GM18858 (cell line): ENCODE measurements at regions not wholly inside any gene's neighbourhood (a gene's known extent, or its start where the extent isn't known, plus 50 kb on each side); places are given as distances from the start of the nearest gene placed in this dataset.
"Not testable (repeated sequence)": the region's sequence is repeated elsewhere in the genome, so short reads cannot be mapped to it uniquely, and the experiment has no call there.

Experiments used
- ATAC-seq: cut with Tn5 transposase; IDR thresholded peaks from one replicate; pipeline ENCODE4 v1.9.1; 2021; ENCODE audit not compliant: unreplicated experiment

DNA sequence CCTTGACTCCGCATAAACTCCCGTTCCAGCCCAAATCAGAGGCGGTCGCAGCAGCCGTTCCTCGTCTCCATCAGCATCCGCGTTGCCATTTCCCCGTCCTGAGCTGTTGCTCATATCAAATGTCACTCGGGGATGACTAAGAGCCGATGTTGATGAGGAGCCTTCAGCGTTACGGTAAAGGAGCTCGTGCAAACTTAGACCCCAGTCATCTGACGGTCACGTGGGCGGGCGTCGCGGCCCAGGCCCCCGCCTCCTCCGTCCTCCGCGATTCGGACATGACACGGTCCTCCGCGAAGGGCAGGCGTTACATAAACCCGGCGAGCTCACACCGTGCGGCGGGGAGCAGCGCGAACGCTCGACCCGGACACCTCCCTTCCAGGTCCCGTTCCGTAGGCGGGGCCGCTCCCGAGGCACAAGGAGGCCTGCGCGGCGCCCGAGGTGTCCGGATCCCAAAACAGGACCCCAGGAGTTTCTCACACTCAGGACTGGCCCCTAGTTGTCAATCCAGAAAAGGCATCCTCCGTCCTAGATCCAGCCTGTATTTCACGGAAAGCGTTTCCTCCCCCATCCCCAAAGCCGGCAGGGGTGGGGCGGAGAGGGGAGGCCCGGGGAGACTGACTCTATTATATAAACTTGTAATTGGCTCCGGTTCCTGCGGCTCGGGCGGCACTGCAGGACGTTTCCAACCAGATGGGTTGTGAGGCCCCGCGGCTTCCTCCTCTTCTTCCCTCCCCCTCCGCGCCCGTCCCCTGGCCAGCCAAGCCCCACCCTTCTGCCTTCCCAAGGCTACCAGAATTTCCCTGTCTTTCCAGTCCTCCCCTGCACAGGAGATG, 100.0 kb upstream of the IGF1R start:
- no peak for ATAC-seq

DNA sequence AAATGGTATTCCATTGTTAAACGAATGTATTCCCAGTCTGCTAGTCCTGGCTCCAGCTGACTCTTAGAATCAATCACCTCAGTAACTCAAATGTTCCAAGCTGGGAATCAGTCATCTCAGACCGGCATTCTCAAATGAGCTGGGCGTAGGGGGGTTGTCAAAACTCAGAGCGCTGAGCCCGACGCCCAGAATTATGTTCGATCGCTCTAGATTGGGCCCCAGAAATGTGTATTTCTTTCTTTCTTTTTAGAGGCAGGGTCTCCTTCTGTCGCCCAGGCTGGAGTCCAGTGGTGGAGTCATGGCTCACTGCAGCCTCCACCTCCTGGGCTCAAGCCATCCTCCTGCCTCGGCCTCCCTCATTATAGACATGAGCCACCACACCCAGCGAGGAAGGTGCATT, 99.3 kb upstream of the IGF1R start:
- no peak for ATAC-seq

DNA sequence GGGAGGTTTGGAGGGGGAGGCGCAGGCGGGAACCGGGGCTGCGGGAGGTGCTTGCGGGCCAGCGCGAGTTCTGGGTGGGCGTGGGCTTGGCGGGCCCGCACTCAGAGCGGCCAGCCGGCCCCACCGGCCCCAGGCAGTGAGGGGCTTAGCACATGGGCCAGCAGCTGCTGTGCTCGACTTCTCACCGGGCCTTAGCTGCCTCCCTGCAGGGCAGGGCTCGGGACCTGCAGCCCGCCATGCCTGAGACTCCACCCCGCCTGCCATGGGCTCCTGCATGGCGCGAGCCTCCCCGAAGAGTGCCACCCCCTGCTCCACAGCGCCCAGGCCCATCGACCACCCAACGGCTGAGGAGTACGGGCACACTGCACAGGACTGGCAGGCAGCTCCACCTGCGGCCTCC, 98.6 kb upstream of the IGF1R start:
- ATAC-seq: no peak

DNA sequence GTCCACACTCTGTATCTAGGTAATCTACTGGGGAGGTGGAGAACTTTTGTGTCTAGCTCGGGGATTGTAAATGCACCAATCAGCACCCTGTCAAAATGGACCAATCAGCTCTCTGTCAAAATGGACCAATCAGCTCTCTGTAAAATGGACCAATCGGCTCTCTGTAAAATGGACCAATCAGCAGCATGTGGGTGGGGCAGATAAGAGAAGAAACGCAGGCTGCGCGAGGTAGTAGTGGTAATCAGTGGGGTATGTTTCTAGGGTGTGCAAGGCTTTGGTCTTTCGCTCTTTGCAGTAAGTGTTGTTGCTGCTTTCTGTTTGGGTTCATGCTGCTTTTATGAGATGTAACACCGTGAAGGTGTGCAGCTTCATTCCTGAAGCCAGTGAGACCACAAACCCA, 98.0 kb upstream of the IGF1R start:
- ATAC-seq: not testable (repeated sequence)

DNA sequence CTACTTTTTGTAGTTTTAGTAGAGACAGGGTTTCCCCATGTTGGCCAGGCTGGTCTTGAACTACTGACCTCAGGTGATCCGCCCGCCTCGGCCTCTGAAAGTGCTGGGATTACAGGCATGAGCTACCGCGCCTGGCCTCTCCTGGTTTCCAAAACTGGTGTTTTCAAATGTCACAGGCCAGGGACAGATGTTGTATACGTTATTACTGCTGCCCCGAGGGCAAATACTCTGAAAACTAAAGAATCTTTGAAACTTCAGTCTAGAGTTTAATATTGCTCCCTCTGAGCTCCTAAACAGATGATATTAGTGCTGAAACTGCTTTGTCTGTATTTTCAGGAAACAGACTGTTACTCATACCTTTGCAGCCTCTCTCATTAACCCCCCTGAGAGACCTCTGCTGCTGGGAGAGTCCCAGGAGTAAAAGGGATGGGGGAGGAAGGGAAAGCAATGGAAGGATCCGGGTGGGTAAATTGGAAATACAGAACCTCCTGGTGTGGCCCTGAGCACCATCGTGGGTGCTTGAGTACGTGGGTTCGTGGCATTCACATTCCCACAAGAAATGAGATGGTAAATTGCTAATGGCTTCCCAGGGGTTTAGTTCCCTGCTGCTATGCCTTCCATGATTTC, 96.3 kb upstream of the IGF1R start:
- no peak for ATAC-seq

DNA sequence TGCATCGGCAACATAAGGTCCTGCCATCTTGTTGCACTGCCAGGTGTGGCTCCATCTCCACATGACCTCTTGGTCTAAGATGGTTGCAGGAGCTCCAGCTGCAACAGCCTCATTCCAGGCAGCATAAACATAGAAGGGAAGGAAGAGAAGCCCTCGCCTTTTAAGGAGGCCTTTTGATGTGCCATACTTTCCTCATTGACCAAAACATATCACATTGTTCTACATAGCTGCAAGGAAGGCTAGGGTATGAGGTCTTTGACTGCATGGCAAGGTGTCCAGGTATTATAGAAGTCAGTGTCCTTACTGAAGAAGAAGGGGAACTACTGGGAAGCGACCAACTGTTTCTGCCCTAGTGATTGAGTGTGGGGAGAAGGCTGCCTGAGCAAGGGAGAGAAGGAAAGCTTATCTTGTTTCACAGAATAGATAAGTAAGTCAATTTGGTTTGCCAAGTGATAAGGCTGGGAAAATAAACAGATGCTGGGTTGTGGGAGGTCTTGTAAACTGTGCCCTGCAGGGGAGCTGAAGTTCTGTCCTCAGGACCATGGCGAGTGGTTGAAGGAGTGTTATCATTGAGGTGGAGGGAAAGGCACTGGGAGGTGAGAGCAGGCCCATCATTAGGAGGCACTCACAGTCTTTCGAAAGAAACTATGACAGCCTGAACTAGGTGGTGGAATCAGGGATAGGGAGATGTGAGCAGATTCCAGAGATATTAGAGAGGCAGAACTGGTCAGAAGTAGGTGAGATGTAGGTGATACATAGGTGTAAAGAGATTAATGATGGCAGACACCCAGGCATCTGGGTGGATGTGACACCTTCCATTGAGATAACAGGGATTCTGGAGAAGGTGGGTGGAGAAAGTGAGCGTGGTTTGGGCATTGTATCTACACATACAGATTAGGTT, 93.8 kb upstream of the IGF1R start:
- no peak for ATAC-seq

DNA sequence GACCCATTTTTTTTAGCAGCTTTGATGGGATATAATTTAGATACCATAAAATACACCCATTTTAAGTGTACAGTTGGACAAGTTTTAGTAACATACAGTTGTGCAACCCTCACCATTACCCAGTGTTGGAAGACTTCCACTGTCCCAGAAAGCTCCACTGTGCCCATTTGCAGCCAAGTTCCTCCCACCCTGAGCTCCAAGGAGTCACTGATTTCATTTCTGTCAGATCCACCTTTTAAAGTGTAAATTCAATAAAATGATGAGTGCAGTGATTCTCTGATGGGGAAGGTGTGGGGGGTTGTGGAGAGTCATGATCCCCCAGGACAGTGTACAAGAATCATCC, 93.2 kb upstream of the IGF1R start:
- no peak for ATAC-seq

DNA sequence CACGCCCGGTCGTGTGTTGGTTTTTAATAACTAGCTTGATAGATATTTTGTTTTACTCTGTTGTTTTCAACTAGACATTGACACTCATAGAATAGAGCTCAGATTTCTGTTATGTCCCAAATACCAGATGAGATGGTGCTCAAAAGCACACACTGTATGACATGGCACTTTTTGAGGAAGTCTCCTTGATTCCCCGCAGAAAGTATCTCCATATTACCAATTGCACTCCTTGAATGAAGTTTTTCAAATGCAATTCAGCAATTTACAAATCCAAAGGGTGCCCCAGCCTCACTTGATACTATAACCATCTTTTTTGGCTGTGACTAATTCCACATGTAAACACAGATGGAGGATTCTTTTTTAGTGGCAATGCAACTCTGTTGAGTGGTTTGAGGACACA, 92.0 kb upstream of the IGF1R start:
- no peak for ATAC-seq

DNA sequence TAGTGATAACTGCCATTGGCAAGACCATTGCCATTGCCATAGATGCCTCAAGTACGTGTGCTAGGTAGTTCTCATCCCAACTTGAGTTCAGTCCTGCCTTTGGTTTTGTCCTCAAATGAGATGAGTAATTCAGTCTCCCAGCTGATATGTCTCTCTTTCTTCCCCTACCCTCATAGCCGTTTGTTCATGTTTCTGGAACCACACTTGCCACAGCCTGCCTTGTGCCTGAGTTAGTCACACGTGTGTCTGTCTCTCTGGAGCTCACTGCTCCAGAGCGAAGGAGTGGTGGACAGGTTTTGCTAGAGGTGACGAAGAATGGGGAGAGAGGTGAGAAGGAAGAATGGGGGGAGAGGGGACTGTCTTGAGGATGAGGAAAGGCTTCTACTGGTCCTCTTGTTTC, 88.0 kb upstream of the IGF1R start:
- ATAC-seq: no peak

DNA sequence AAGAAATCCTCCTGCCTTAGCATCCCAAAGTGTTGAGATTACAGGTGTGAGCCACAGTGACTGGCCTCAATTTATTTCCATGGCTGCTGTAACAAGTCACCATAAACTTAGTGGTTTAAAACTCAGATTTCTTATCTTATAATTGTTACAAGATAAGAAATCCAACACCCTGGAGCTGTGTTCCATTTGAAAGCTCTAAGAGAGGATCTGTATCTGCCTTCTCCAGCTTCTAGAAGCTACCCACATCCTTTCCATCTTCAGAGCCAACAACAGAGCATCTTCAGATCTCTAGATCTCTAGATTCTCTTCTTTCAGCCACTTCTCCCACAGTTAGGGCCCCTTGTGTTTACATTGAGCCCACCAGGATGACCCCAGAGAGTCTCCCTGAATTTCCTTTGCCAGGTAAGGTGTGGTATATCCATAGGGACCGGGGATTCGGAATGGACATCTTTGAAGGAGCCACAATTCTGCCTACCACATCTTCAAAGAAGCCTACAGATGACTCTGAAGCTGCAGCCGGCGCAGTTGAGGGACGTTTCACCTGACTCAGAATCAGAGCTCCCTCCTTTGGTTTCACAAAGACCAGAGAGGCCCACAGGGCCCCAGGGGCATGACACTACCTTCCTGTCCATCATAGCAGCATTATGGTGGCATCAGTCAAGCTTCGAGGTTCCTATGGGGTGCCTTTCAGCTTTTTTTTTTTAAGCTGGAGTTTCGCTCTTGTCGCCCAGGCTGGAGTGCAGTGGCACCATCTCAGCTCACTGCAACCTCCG, 87.0 kb upstream of the IGF1R start:
- ATAC-seq: no peak

DNA sequence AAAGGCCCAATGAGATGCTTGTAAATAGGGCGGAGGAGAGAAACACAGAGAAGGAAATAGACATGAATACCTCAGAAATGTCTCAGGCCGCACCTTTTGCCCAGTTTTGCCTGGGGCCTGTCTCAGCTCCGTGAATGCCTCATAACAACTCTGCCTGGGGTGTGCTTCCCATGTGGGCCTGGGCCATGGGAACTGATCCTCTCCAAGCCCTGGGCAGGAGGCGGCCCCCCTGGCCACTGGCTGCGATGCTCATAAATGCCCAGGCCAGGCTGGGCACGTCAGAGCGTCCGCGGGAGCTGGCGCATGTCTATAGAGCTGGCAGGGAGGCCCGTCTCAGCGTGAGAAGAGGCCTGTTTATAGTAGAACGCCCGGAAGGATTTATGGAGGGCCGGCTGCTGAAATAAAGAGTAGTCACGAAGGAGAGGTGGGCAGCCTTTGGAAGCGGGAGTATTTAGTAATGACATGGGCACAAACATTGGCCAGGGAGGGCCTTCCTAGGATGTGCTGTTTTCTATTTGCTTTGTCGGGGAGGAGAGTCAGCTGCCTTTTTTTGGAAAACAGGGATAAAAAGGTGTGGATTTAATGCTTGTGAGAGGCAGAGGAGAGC, 85.9 kb upstream of the IGF1R start:
- ATAC-seq: no peak

DNA sequence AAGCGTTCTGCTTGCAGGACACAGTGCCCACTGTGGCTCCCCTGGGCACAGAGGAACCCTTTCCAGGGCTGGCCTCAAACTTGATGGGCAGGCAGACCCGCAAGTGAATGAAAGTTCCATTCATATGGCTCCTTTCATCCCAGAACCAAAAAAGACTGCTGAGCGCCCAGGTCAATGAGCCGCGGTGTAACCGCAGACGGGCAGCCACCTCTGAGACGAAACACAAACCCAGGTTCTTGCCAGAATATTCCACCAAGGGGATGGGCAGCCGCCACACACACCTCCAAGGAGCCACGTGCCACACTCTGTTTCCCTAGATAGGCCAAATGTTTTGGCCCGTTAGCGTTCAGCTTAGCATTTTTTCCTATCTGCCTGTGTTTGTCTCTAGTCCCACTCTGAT, 82.8 kb upstream of the IGF1R start:
- no peak for ATAC-seq

DNA sequence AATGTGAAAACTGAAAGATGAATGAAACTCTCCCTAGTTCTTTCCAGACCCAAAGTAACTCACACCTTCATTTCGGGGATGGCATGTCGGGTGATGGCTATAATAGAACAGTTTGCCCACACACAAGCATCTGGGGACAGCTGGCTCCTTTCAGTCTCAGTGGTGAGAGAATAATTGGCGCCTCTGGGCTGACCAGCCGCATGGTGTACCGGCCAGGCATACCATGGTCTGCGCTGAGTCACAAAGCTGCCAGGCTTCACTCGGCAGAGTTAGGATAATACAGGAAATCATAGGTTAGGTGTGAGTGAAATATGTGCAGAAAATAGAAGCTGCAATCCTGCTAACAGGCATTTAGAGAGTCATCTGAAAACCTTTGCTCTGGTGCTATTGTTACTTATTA, 80.4 kb upstream of the IGF1R start:
- no peak for ATAC-seq

DNA sequence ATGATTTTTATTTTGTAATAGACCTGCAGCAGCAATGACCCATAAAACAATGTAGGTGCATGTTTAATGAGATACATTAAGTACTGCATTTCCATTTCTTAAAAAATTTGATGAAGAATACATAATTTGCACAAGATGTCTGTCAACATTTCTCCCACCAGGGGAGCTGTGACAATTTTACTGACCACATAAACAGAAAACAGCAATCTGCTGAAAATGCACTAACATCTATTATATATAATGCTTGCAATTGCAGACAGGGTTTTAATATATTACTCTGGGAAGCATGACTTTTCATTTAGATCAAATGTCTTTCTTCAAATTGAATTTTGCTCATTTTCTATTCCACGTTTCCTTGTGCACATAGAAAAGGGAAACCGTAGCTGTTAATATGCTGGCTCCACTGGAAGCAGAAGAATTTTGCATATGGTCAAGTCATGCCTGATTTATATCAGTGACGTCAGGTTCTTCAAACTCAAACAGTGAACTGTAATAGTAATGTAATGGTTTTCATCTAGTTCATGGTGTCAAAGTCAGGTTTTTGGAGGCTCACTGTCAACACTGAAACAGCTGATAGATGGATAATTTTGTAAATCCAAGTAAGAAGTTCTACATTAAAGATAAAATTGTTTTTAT, 79.8 kb upstream of the IGF1R start:
- no peak for ATAC-seq

DNA sequence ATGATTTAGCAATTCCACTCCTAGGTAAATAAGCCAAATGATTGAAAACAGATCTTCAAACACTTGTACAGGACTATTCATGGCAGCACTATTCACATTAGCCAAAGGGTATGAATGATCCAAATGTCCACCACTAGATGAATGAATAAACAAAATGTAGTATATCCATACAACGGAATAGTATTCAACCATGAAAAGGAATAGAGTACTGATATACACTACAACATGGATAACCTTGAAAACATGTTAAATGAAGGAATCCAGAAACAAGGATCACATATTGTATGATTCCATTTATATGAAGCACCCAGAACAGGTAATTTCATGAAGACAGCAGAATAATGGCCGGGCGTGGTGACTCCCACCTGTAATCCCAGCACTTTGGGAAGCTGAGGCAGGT, 78.2 kb upstream of the IGF1R start:
- ATAC-seq: no peak

DNA sequence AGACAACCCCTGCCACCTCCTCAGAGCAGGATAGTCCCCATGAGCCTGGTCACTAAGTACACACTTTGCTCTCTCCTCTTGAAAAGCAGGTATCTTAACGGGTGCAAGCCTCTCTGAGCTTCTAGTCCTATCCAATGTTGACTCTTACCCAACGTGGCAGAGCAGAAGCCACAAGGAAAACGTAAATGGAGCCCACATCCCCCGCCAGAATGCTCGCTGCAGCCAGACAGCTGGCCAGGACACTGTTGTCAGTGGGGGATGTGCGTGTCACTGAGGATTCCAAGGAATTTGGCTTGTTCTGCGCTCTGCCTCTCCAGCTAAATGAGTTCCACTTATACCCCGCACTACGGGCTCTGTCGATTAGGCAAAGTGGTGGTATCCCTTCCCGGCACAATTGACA, 67.8 kb upstream of the IGF1R start:
- ATAC-seq: no peak

DNA sequence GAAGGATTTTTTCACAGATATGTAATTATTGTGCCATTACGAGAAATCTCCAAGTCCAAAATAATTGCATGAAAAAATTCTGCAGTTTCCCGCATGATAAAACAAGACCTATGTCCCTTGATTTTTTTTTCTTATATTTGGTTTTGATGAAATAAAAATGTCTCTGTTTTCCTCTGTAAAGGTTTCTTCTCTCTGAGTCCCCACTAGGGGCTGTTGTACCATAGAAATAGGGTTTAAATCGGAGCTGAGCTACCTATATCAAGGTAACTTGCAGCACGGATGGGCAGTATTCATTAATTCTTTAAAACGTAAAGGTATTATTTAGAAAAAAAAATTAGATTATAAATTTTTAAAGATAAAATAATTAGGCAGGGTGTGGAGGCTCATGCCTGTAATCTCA, 66.6 kb upstream of the IGF1R start:
- ATAC-seq: no peak

DNA sequence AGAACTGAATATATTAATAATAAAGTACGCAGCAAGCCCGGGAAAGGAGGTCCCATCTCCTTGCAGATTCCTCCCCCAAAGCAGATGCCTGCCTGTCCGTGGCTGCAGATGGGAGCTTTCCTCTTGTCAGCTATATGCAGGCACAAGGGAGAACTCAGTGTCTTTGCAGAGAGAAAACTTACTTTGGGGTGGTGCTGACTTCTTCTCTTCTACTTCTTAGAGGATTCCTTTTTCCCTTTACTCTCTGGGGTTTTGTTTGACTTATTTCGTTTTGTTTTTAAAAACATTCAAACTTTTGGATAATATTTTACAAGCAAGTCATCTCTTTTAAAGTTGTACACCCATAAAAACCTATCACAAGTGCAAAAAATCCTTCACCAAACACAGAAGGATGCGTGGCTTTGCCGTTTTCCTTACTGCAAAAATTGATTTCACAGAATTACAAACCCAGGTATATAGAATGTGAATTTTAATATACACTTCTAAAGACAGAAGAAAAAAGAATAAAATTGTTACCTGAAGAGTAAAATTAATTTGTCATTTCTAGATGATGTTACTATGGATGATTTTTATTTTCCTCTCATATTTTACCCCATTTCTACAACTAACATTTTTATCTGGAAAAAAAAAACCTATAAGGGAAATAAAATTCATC, 65.3 kb upstream of the IGF1R start:
- no peak for ATAC-seq

DNA sequence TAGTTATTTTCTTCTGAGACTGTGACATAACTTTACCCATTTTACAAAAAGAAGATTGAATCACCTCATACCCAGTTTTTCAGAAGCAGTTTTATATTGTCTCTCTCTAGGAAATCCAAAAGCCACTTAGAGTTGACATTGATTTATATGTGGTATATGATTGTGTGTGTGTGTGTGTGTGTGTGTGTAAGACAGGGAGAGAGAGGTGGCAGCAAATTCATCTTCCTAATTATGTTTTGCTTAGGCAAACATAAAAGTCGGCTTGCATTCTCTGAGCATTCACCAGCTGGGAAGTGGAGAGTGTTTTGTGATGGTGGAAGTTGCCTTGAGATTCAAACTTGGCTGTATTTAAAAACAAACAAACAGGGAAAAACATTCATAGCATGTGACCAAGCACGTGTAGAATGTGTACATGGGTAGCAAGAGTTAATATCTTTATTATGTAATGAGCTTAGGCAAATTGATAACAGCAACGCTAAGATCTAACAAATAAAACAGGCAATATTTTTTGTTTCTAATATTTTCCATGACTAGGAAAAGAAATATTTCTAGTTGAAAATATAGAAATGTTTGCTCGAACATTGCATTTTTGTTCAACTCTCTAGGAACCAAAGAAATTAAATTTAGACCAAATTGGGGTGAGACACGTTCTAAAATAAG, 64.4 kb upstream of the IGF1R start:
- no peak for ATAC-seq
